ENCODE measurements at regions not wholly inside any gene's neighbourhood (a gene's known extent, or its start where the extent isn't known, plus 50 kb on each side); places are given as distances from the start of the nearest gene placed in this dataset.

DNA sequence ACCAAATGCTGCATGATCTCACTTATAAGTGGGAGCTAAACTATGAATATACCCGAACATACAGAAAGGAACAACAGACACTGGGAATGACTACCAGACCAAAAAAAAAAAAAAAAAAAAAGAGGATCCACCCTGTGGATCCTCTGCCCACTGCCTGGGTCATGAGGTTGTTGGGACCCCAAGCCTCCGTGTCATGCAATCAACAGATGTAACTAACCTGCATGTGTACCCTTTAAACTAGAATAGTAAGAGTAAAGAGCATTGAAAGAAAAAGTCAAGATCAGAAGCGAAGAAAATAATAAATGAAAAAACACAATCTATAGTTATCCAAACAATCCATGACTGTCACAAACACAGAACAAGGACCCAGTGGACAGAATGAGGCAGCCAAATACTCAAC, 109.5 kb upstream of the TOP3B start:
- TF ChIP-seq CTCF (IDR thresholded peaks at IDR 0.05; ENCODE audit: poor library complexity, severe bottlenecking), result no peak
- no peak for TF ChIP-seq SMC3 (conservative IDR thresholded peaks at IDR 0.05; ENCODE audit: poor library complexity)
- no peak for TF ChIP-seq POLR2AphosphoS5 (IDR thresholded peaks at IDR 0.05)
- TF ChIP-seq, protein P1, sequence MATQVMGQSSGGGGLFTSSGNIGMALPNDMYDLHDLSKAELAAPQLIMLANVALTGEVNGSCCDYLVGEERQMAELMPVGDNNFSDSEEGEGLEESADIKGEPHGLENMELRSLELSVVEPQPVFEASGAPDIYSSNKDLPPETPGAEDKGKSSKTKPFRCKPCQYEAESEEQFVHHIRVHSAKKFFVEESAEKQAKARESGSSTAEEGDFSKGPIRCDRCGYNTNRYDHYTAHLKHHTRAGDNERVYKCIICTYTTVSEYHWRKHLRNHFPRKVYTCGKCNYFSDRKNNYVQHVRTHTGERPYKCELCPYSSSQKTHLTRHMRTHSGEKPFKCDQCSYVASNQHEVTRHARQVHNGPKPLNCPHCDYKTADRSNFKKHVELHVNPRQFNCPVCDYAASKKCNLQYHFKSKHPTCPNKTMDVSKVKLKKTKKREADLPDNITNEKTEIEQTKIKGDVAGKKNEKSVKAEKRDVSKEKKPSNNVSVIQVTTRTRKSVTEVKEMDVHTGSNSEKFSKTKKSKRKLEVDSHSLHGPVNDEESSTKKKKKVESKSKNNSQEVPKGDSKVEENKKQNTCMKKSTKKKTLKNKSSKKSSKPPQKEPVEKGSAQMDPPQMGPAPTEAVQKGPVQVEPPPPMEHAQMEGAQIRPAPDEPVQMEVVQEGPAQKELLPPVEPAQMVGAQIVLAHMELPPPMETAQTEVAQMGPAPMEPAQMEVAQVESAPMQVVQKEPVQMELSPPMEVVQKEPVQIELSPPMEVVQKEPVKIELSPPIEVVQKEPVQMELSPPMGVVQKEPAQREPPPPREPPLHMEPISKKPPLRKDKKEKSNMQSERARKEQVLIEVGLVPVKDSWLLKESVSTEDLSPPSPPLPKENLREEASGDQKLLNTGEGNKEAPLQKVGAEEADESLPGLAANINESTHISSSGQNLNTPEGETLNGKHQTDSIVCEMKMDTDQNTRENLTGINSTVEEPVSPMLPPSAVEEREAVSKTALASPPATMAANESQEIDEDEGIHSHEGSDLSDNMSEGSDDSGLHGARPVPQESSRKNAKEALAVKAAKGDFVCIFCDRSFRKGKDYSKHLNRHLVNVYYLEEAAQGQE (IDR thresholded peaks at IDR 0.05; ENCODE audit: borderline replicate concordance), result no peak
- no peak for TF ChIP-seq MXI1 (conservative IDR thresholded peaks at IDR 0.05; ENCODE audit: poor library complexity, severe bottlenecking)
- no peak for TF ChIP-seq TAF1 (IDR thresholded peaks at IDR 0.05; ENCODE audit: low read depth)
